DMS153 (cell line): ENCODE measurements at regions not wholly inside any gene's neighbourhood (a gene's known extent, or its start where the extent isn't known, plus 50 kb on each side); places are given as distances from the start of the nearest gene placed in this dataset.
"Not testable (repeated sequence)": the region's sequence is repeated elsewhere in the genome, so short reads cannot be mapped to it uniquely, and the experiment has no call there.

ENCODE experiments used
- DNase-seq: peaks from one replicate; lab custom pipeline; 2025; lab: John Stamatoyannopoulos, UW

DNA sequence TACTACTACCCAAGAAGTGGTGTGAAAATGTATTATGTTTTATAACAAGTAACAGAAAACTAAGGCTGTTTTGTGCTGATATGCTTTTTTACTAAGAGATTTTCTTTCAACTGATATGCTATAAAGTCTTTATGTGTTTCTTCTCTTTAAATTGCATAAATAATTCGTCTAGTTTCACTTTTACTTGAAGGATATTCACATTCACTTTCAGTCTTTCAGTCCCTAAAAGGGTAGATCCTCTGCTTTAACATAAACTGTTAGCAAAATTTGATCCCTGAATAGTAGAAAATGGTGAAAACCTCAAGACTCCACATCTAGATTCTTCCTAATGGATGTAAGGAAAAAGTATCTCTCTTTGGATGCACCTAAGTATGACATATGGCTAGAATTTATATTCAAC lies 69.0 kb upstream of the FST start:
- DNase-seq = no peak

DNA sequence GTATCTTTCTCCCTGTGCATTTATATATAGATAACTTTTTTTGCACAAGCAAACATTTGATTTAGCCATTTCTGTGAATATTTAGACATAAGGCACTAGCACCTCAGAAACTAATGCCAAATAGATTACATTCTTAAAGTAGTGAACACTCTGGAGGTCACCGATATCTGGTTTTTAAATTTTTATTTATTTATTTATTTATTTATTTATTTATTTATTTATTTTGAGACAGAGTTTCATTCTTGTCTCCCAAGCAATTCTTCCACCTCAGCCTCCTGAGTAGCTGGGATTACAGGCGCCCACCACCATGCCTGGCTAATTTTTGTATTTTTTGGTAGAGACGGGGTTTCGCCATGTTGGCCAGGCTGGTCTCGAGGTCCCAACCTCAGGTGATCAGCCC lies 67.9 kb upstream of the FST start:
- not testable (repeated sequence) for DNase-seq

GRCh38 chr5:53416144-53416738 lies 64.2 kb upstream of the FST start:
- no peak for DNase-seq

GRCh38 chr5:53418409-53418808 lies 62.0 kb upstream of the FST start:
- no peak for DNase-seq

DNA sequence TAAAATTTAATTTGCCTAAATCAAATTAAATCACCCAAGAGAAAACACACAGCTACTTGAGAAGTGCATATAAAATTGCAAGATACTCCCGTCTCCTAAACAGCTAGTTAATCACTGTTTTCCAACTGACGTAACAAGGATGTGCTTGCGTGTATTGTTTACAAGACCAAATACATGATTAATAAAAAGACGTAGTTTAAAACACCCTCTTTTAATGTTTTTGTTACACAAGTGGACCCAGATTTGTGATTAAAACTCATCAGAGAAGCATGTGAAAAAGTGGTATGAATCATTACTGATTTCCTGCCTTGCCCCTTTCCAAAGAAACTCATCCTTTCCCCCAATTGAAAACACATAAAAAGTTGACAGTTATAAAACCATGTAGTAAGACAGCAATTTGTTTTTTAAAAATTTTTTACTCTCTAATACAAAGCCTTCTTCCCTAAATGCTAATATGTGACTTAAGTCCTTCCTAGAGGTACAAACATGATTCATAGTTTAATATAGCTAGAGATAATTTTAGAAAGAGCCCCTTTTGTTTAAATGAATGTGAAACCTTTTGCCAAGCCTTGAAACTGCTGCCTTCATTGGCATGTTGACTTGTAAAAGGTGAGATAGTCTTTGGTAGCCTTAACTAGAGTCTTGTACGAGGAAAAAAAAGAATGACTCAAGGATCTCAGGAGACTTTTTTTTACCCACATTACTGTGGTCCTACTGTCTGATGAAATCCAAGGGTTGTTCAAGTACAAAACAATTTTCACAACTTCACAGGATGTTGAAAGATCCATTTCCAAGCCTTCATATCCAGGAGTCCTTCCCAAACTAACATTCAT lies 61.4 kb upstream of the FST start:
- DNase-seq = no peak

- DNase-seq = no peak
Observed at GRCh38 chr5:53422539-53422938, 57.9 kb upstream of the FST start.

DNA sequence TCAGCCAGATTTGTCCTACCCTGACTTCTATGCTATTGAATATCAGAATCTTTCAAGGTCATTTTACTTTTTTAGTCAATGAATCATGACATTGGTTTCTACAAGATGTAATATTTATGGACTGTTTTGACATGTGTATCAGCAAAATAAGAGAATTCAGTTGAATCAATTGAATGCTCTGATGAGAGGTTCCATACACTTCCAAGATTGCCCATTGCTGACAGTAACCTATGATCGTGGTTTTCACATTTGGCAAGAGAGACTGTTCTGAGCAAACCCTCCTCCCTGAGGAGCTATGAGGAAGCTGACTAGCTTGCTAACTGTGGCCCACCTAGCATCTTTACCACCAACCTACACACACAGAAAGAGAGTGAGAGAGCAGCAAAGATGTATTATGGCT lies 56.7 kb upstream of the FST start:
- DNase-seq = no peak

- no peak for DNase-seq
Observed at GRCh38 chr5:53424686-53425615, 55.5 kb upstream of the FST start.

GRCh38 chr5:53425687-53426511 lies 54.5 kb upstream of the FST start:
- no peak for DNase-seq

- DNase-seq = no peak
Observed at GRCh38 chr5:53426512-53426830, 54.0 kb upstream of the FST start.

DNA sequence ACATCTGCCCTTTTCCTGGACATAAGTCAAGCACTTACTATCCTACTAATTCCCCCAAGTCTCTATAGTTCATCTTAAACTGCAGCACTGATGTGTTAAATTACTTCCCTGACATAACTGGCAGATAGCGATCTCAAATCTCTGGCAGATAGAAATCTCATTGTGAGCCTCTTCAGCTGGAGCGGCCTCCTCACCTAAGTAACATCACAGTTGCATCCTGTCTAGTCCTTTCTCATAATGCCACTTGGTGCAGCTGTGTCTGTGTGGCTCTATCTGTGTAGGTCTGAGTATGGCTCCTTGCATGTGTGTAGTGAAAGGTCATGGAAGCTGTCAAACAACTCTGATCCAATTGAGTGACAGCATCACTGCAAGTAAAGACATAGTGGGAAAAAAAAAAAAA lies 53.6 kb upstream of the FST start:
- no peak for DNase-seq

DNA sequence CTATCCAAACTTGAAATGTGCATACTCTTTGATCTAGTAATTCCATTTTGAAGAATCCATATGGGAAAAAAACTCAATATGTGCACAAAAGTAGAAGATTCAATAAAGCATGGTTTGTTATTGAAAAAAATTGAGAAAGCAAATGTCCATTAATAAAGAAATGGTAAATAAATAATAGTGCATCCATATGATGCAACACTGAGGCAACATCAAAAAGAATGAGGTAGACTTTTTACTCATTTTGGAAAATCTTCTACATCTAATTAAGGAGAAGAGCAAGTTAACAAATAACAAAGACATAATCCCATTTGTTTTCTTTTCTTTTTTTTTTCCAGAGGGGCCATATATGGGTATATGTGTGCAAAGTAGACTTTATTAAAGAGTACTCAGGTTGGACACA lies 52.5 kb upstream of the FST start:
- no peak for DNase-seq

- DNase-seq = no peak
Observed at GRCh38 chr5:53429706-53430105, 50.7 kb upstream of the FST start.

- no peak for DNase-seq
Observed at GRCh38 chr5:53430618-53431252, 49.7 kb upstream of the FST start.
